HG03139 (cell line): ENCODE measurements at regions not wholly inside any gene's neighbourhood (a gene's known extent, or its start where the extent isn't known, plus 50 kb on each side); places are given as distances from the start of the nearest gene placed in this dataset.
"Not testable (repeated sequence)": the region's sequence is repeated elsewhere in the genome, so short reads cannot be mapped to it uniquely, and the experiment has no call there.

Experiments
- ATAC-seq: cut with Tn5 transposase; IDR thresholded peaks from one replicate; pipeline ENCODE4 v1.9.1; 2021; ENCODE audit not compliant: unreplicated experiment

GRCh38 chr13:70568571-70568970 is 460.3 kb upstream of the KLHL1 start:
- ATAC-seq = peak; percentile 57

GRCh38 chr13:70544706-70545105 is 436.5 kb upstream of the KLHL1 start:
- ATAC-seq = no peak

DNA sequence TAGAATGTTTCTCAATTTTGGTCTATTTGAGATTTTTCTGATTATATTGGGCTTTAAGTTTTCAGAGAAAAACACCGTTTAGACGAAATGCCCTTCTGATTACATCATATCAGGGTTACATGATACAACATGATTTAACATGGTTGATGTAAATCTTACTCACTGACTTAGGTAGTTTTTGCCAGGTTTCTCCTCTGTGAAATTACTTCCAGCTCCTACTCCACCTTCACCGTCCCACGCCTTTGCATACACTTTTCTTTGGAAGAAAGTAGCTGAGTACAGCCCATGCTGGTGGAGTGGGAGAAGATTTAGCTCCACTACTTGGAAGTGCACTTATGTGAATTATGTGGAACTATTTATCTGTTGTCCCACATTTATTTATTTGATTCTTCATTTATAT is 433.2 kb upstream of the KLHL1 start:
- no peak for ATAC-seq

GRCh38 chr13:70534466-70534865 is 426.2 kb upstream of the KLHL1 start:
- no peak for ATAC-seq

DNA sequence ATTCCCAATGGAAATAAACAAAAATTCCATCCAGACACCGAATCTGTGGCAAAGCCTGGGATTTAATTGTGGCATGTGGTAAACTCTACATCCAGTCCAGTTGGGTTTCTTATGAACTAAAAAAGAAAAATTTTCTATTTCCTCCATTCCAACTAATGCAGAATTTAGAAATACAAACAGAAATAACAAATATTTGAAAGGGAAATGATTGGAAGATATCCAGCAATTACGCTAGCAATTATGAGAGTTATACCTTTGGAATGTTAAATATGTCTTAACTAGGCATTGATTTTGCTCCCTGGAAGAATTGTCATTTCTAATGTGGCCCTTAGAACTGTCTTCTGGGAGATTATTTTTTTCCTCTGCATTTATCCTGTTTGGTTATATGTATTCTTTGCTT is 421.4 kb upstream of the KLHL1 start:
- no peak for ATAC-seq

GRCh38 chr13:70527599-70527998 is 419.3 kb upstream of the KLHL1 start:
- ATAC-seq = no peak

DNA sequence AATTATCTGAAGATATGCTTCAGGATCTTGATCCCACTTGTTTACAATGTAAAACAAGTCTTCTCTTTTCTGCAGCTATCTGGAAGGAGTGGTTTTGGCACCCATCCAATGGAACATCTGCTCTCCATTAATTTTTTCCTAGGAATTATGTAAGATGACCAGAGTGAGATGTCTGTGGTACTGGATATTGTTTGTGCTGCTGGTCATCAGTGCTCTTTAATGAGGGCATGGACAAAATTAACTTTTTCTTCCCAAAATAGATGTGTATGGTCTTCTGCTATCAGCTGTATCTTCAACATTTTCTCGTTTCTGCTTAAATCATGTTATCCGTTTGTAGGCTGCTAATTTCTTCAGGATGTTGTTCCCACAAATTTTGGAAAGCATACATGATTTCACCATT is 415.4 kb upstream of the KLHL1 start:
- no peak for ATAC-seq

DNA sequence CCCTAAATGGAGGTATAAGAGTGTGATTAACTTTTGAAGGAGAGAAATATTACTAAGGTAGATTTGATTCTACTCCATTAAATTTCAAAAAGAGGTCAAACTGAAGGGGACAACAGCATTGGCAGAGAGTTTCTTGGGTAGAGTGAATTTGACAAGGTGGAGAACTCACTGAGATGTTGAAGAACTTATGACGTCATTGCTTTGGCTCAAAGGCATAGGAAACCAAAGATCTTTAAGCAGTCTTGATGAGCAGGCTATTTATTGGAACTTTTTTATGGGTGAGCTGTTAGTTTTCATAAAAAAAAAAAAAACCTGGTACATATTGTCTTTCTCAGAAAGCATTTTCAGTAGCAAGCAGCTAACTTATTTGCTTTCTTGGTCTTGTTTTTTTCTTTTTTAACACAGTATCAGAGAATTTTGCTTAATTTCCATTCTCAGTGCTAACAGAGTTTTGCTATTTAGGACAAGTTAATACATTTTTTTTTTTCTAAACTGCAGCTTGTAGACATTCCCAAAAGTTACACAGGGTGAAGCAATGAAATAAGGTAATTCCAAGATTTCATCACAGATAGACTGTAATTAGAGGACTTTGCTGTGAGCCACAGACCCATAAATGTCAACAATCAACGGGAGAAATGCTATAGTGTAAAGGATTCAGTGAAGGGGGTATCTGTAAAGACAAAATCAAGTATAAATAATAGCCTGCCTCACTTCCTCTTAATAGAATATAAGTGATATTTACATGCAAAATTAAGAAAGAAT is 412.2 kb upstream of the KLHL1 start:
- ATAC-seq = no peak

DNA sequence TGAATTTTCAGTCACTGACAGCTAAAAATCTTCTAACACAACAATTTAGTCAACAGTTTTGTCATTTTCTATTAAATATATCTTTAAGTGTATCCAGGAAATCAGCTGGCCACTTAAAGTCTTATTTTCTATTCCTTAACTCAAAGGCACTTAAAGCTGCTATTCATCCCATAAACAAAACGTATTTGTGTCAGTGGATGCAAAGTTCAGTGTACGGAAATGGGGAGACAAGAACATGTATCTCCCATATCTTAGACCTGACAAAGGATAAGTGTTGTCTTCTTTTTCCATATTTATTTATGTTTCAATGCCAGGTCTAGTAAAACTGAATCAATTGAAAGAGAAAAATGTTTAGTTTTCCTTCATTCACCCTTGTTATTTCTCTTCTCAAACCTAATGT is 409.8 kb upstream of the KLHL1 start:
- no peak for ATAC-seq

DNA sequence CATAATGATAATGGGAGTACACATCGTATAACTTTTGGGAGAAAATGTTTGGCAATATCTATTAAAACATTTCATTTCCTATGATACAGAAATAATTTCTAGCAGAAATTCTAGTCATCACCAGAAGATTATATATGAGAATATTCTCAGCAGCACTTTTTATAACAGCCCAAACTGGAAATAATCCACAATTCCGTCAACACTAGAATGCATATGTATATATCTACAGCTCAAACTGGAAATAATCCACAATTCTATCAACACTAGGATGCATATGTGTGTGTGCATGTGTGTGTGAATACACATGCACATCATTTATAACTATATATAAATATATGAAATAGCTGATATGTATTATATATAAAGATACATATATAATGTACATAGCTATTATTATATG is 408.0 kb upstream of the KLHL1 start:
- no peak for ATAC-seq

- ATAC-seq = not testable (repeated sequence)
Observed at GRCh38 chr13:70511861-70512417, 403.7 kb upstream of the KLHL1 start.

GRCh38 chr13:70505809-70506208 is 397.6 kb upstream of the KLHL1 start:
- no peak for ATAC-seq

GRCh38 chr13:70502944-70503343 is 394.7 kb upstream of the KLHL1 start:
- no peak for ATAC-seq

- ATAC-seq = no peak
Observed at GRCh38 chr13:70490320-70490935, 382.2 kb upstream of the KLHL1 start.

- no peak for ATAC-seq
Observed at GRCh38 chr13:70484931-70485330, 376.7 kb upstream of the KLHL1 start.

GRCh38 chr13:70483599-70484276 is 375.5 kb upstream of the KLHL1 start:
- ATAC-seq = no peak

DNA sequence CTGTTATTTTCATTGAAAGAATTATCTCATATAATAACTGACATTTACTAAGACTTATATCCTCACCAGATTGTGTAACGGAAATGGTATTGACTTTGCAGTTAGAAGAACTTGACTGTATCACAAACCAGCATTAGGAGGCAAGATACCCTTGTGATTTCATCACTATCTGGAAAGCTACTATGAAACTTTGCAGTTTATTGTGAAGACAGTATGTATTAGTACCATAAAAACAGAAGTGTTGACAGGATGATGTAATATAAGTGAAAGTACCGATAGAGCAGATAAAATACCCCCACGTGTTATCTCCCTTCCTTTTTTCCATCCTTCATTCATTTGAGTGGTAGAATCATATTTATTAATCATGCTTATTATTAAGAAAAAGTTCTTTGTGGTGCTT is 365.7 kb upstream of the KLHL1 start:
- ATAC-seq = no peak

- ATAC-seq = no peak
Observed at GRCh38 chr13:70469077-70469476, 360.8 kb upstream of the KLHL1 start.

GRCh38 chr13:70457474-70457873 is 349.2 kb upstream of the KLHL1 start:
- no peak for ATAC-seq

GRCh38 chr13:70448820-70449219 is 340.6 kb upstream of the KLHL1 start:
- no peak for ATAC-seq

- no peak for ATAC-seq
Observed at GRCh38 chr13:70432276-70432805, 324.1 kb upstream of the KLHL1 start.

DNA sequence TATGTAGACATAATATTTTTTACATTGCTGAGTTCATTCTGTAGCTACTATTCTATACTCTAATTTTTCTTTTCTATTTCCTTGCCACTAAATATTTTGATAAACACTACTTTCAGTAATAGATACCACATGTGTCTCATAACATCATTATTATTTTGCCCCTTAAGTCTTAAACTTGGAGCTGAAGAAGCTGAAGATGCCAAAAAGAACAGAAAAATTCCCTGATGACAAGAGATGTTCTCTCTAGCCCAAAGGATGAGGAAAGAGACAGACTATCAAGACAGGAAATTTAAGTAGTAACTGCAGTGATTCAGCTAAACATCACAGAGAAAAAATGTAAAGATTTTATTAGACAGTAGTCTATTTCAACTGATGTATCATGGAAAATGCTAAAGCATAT is 322.0 kb upstream of the KLHL1 start:
- ATAC-seq = no peak
